Ovary (tissue), 7 donors: ENCODE measurements at regions not wholly inside any gene's neighbourhood (a gene's known extent, or its start where the extent isn't known, plus 50 kb on each side); places are given as distances from the start of the nearest gene placed in this dataset.

Experiments
- DNase-seq, 5 donors: peaks; one replicate each; pipeline ENCODE4 v3.0.0-alpha.2; 2019 to 2020
- H3K27ac ChIP-seq, 2 donors: fragments of 200-600 bp; one replicate each; pipeline versions ENCODE4 v1.5.1 to v1.8.0; 2019 to 2022
- H3K27me3 ChIP-seq: fragments of 200-600 bp; one replicate; pipeline ENCODE4 v1.8.0; 2022
- H3K36me3 ChIP-seq: fragments of 200-600 bp; sonication (generic); one replicate; pipeline ENCODE4 v1.5.1; 2019
- H3K4me1 ChIP-seq: one replicate; pipeline ENCODE4 v1.8.1; 2013; ENCODE audit warnings: mild to moderate bottlenecking, moderate library complexity; ENCODE audit not compliant: insufficient read depth
- H3K4me3 ChIP-seq: fragments of 200-600 bp; sonication (generic); one replicate; pipeline ENCODE4 v1.5.1; 2017
- H3K9me3 ChIP-seq, 2 donors: fragments of 200-600 bp in 1 of 2; sonication (generic) in 1 of 2; one replicate each; pipeline versions ENCODE4 v1.5.1 to v1.8.1; 2013 to 2019; ENCODE audit warnings: mild to moderate bottlenecking in 1 of 2, moderate library complexity in 1 of 2
- CTCF ChIP-seq, 3 donors: fragments of 450-650 bp in 2 of 3; fragments of 200-600 bp in 1 of 3; IDR thresholded peaks; one replicate each; pipeline versions ENCODE4 v1.5.1 to v1.8.0; 2016 to 2022; ENCODE audit warnings: antibody characterized with exemption in 3 of 3, mild to moderate bottlenecking in 1 of 3
- EP300 ChIP-seq: sonication (generic); formaldehyde crosslinking; IDR thresholded peaks from one replicate; pipeline ENCODE4 v1.6.1; 2017; ENCODE audit warnings: antibody characterized with exemption
- POLR2A ChIP-seq: fragments of 450-650 bp; IDR thresholded peaks from one replicate; pipeline ENCODE4 v1.6.1; 2017; ENCODE audit warnings: antibody characterized with exemption, mild to moderate bottlenecking, moderate library complexity
- WGBS, 3 donors: extraction: QIAGEN DNeasy Blood & Tissue Kit in 1 of 3; methylation state at CpG; one replicate each; pipeline versions ENCODE4 v1.1.5 to v1.1.7; 2013 to 2017; 5-methylcytosine and 5-hydroxymethylcytosine counted together
- intact Hi-C, 4 donors: fragments of 100-400 bp; cut with DNase I; formaldehyde crosslinking; loops; one replicate each; pipeline versions ENCODE4 v1.11.0 to v1.15.1; 2022 to 2023
- donor health status: DM: no; HTN: no; CAD: no; lungs with moderate emphysema.
- donor health status: DM: no; HTN: no; CAD: no.
- donor health status: Bipolar disorder and iron deficiency.
- donor health status: DM: no; HTN: no; CAD: no.
- donor health status: DM: yes; HTN: yes; CAD: no.

GRCh38 chr2:39512434-39512935 is 75.4 kb upstream of the MAP4K3 start:
- WGBS, 3 donors = 6 to 8% (median 6%) methylated on average over 7 of the region's 7 CpGs
- H3K36me3 ChIP-seq = no peaks in the 10 kb centered on the region
- no peaks in the 10 kb centered on the region for H3K9me3 ChIP-seq
- no peaks in the 10 kb centered on the region for H3K27me3 ChIP-seq
- TF ChIP-seq EP300 (no peak), CTCF (IDR thresholded peaks at IDR 0.05) (no peak), POLR2A (no peak)
- intact Hi-C loops = loop anchor here in 2 of 4 donors (5.0 to 10.0 kb wide), 3 partner anchors 75 to 128 kb away; partner anchors contain the start of gene MAP4K3 (in 2 of the 2)
- no peak overlapping the region for H3K4me3 ChIP-seq
- H3K4me1 ChIP-seq = peaks cover 11% of the 10 kb centered on the region
- DNase-seq = peak; percentile 69 to 89 (median 84)
- H3K27ac ChIP-seq = peak overlapping the region in 1 of 2 donors; percentile 69

DNA sequence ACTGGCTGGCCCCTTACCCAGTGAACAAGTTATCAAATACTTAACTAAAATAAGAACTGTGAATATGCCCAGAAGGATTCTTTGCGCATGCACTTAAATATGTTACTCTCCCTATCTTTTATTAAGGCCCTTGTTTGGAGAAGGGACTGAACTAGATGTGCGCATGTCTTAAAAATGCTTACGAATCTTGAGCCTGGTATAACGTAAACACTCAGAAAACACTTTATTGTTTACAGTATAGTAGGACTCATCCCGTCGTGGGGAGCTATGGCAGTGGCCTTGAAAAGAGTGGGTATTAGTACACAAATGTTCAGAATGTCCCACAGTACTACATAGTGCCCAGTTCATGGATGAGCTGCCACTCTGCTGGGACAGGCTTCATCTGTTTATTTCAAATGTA is 75.9 kb upstream of the MAP4K3 start:
- H3K36me3 ChIP-seq = no peaks in the 10 kb centered on the region
- no peaks in the 10 kb centered on the region for H3K9me3 ChIP-seq
- H3K4me3 ChIP-seq = no peak overlapping the region
- WGBS, 3 donors = 32 to 52% (median 42%) methylated on average over 6 of the region's 6 CpGs
- DNase-seq = no peak
- peak overlapping the region in 1 of 2 donors; percentile 69 for H3K27ac ChIP-seq
- no peaks in the 10 kb centered on the region for H3K27me3 ChIP-seq
- H3K4me1 ChIP-seq = peaks cover 11% of the 10 kb centered on the region
- no peak for TF ChIP-seq POLR2A
- TF ChIP-seq EP300 = no peak
- TF ChIP-seq CTCF (IDR thresholded peaks at IDR 0.05) = no peak
- intact Hi-C loops = loop anchor here in 2 of 4 donors (5.0 to 10.0 kb wide), 3 partner anchors 76 to 128 kb away; partner anchors contain the start of gene MAP4K3 (in 2 of the 2)

GRCh38 chr2:39513641-39514094 is 76.6 kb upstream of the MAP4K3 start:
- intact Hi-C loops = loop anchor here in 2 of 4 donors (5.0 to 10.0 kb wide), 3 partner anchors 76 to 129 kb away; partner anchors contain the start of gene MAP4K3 (in 2 of the 2)
- 0 to 5% (median 1%) methylated on average over 2 of the region's 2 CpGs for WGBS, 3 donors
- DNase-seq = peak in 4 of 5 donors; percentile 44 to 69 (median 55)

GRCh38 chr2:39514825-39515224 is 77.7 kb upstream of the MAP4K3 start:
- Histone ChIP-seq H3K36me3 (no peaks in the 10 kb centered on the region), H3K27me3 (no peaks in the 10 kb centered on the region), H3K27ac (no peak overlapping the region), H3K4me1 (peaks cover 11% of the 10 kb centered on the region), H3K9me3 (no peaks in the 10 kb centered on the region), H3K4me3 (no peak overlapping the region)
- TF ChIP-seq POLR2A (no peak), CTCF (IDR thresholded peaks at IDR 0.05) (no peak), EP300 (no peak)
- intact Hi-C loops = loop anchor here in 2 of 4 donors (5.0 to 10.0 kb wide), 3 partner anchors 78 to 130 kb away; partner anchors contain the start of gene MAP4K3 (in 2 of the 2)
- no peak for DNase-seq
- WGBS, 3 donors = 87 to 91% (median 89%) methylated on average over 5 of the region's 5 CpGs

More at GRCh38 chr2:39513641-39514094, 76.6 kb upstream of the MAP4K3 start:
- Histone ChIP-seq H3K4me3 (no peak overlapping the region), H3K36me3 (no peaks in the 10 kb centered on the region), H3K4me1 (peaks cover 11% of the 10 kb centered on the region), H3K27me3 (no peaks in the 10 kb centered on the region), H3K27ac (peak overlapping the region in 1 of 2 donors; percentile 69), H3K9me3 (no peaks in the 10 kb centered on the region)
- TF ChIP-seq POLR2A (no peak), EP300 (no peak), CTCF (IDR thresholded peaks at IDR 0.05) (peak in 1 of 3 donors; percentile 44)
